ENCODE measurements at regions not wholly inside any gene's neighbourhood (a gene's known extent, or its start where the extent isn't known, plus 50 kb on each side); places are given as distances from the start of the nearest gene placed in this dataset.
"Not testable (repeated sequence)": the region's sequence is repeated elsewhere in the genome, so short reads cannot be mapped to it uniquely, and the experiment has no call there.

DNA sequence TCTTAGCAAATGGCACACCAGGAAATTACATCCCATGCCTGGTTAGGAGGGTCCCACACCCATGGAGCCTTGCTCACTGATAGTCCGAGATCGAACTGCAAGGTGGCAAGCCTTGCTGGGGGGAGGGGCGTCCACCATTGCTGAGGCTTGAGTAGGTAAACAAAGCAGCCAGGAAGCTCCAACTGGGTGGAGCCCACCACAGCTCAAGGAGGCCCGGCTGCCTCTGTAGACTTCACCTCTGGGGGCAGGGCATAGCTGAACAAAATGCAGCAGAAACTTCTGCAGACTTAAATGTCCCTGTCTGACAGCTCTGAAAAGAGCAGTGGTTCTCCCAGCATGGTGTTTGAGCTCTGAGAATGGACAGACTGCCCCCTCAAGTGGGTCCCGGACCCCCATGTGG lies 962.7 kb upstream of the INTU start:
- DNase-seq (ENCODE audit: low spot score), result not testable (repeated sequence)

- no peak for DNase-seq (ENCODE audit: low spot score)
These were observed 954.1 kb upstream of the INTU start for GRCh38 chr4:126678618-126679017.

DNA sequence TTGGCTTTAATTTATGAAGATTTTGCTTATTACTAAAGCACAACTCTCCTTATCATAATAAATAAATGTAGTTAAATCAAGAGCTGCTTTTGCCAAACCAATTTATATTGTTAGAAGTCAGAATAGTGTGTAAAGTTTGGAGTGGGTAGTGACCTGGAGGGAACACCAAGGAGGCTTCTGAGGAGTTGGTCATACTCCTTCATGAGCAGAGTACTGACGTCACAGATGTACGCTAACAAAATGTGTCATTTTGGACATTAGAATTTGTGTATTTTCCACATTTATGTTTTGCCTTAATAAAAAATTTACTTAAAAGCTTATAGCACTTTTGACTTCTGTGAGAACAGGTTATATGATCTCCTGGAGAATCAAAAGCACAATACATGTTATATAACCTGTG lies 953.5 kb upstream of the INTU start:
- DNase-seq (ENCODE audit: low spot score), result no peak

DNA sequence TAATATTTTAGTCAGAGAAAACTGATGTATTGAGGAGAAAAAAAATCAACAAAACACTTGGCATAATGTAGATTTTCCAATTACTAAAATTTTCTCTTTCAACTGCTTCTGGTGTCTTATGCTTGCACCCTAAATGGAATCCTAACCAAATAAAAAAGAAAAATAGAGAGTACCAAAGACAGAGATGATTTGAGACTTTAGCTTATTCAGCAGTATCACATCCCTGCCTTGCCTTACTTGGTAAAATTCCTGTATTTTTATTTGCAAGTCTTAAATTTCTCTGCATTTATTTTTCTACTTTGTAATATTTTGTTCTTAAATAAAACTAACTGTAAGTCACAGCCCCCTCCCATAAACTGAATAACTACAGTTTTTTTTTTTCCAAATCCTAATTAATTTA lies 950.5 kb upstream of the INTU start:
- no peak for DNase-seq (ENCODE audit: low spot score)

- no peak for DNase-seq (ENCODE audit: low spot score)
These were observed 946.3 kb upstream of the INTU start for GRCh38 chr4:126686491-126686890.

GRCh38 chr4:126687655-126688358 lies 945.0 kb upstream of the INTU start:
- DNase-seq (ENCODE audit: low spot score), result no peak

GRCh38 chr4:126691797-126692196 lies 941.0 kb upstream of the INTU start:
- DNase-seq (ENCODE audit: low spot score), result no peak

DNA sequence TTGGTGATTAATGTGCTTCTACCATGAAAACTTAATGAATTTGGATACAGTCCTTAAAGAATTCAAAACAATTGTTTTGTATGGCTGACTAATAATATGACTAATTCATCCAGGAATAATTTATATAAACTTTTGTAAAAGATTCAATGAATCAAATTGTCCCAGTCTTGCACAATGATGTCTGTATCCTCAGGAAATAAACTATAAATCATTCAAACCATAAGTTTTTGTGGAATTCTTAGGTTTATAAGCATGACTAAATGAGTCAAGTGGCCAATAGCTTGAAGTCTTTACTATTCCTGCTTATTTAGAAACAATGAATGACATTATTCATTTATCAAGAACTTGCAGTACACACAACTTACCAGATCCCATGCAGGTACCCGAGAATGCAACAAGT lies 935.0 kb upstream of the INTU start:
- no peak for DNase-seq (ENCODE audit: low spot score)

- no peak for DNase-seq (ENCODE audit: low spot score)
These were observed 934.5 kb upstream of the INTU start for GRCh38 chr4:126698224-126698623.

- no peak for DNase-seq (ENCODE audit: low spot score)
These were observed 931.0 kb upstream of the INTU start for GRCh38 chr4:126701756-126702155.

DNA sequence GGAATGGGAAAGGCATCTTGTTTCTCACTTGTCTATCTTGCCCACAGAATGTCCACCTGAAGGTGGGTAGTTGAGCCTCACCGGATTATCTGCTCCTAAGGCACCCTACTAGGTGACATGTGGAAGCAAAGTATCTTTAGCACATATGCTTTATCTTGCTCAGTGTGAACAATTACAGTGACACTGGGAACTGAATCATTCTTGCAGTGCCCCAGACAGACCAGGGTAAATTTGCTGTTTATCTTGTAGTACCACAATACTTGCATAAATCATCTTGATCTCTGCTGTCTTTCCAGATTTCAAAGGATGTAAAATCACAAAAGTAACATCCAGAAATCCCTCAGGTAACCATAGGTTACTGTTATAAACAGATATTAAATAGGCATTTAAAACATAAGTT lies 930.0 kb upstream of the INTU start:
- no peak for DNase-seq (ENCODE audit: low spot score)

- DNase-seq (ENCODE audit: low spot score), result no peak
These were observed 927.5 kb upstream of the INTU start for GRCh38 chr4:126705266-126705665.

GRCh38 chr4:126708716-126709115 lies 924.0 kb upstream of the INTU start:
- no peak for DNase-seq (ENCODE audit: low spot score)

DNA sequence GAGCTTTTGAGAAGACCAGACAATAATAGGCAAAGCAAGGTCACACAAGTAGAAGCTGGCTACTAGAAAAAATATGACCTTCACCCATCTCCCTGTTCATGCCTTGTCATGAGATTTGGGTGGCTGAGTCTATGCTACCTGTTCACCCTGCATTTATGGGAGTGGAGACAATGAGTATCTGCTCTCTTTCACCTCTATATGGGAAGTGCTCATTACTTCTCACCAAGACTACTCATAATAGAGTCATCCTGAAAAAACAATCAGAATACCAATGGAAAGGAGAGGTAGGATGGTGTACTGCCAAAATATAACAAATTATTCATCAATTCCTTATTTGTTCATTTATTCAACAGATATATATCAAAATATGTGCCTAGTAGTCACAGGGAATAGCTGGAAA lies 921.8 kb upstream of the INTU start:
- DNase-seq (ENCODE audit: low spot score), result no peak

DNA sequence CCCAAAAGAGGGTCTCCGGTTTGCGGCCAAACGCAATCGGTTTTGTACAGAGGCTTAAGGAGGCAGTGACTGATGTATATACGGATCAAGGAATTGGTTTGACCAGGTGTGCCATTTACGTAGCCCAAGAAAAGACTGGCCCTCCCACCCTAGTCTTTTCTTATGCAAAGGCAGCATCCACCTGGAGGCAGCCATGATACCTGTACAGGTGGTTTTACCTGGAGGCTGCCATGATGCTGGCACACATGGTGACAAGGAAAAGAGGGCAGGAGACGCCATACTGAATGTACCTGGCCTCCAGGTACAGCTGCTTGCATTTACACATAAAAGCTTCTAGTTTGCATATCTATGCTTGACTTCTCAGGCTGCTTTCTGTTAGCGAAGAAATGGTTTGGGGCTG lies 917.7 kb upstream of the INTU start:
- no peak for DNase-seq (ENCODE audit: low spot score)

- DNase-seq (ENCODE audit: low spot score), result no peak
These were observed 917.1 kb upstream of the INTU start for GRCh38 chr4:126715681-126716080.

GRCh38 chr4:126718136-126718535 lies 914.6 kb upstream of the INTU start:
- no peak for DNase-seq (ENCODE audit: low spot score)

- DNase-seq (ENCODE audit: low spot score), result no peak
These were observed 912.9 kb upstream of the INTU start for GRCh38 chr4:126719852-126720251.

DNA sequence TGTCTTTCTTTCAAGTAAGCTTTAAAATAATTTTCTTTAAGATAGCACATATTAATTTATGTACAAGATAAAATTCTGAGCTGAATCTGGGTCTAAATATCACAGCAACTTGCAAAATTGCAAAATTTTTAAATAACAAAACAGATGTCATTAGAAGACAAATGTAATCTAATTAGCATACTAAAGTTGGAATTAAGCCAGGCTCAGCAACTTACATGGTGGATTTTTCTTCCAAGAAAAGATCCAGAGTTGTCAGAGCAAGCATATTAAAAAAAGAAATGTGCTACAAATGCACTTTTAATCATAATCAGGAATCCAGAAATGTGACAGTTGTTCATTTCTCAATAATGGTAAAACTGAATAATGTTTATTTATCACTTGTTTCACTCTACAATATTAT lies 906.9 kb upstream of the INTU start:
- no peak for DNase-seq (ENCODE audit: low spot score)

- no peak for DNase-seq (ENCODE audit: low spot score)
These were observed 905.3 kb upstream of the INTU start for GRCh38 chr4:126727461-126727860.

- no peak for DNase-seq (ENCODE audit: low spot score)
These were observed 901.7 kb upstream of the INTU start for GRCh38 chr4:126731062-126731461.

GRCh38 chr4:126733301-126733700 lies 899.5 kb upstream of the INTU start:
- no peak for DNase-seq (ENCODE audit: low spot score)

DNA sequence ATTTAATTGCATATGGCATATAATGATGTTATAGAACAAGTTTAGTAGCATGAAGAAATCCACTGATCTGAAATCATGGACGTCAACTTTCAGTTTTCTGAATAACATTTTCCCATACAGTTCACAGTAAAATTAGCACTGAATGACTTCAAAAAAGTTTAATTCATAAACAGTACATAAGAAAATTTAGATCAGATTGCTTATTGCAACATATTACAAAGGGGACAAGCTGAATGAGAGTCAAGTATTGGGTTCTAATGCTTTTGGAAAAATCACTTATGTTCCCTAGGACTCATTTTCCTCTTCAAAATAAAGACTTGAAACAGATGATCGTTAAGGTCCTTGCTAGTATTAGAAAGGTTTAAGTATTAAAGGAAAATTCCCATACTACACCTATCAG lies 898.3 kb upstream of the INTU start:
- no peak for DNase-seq (ENCODE audit: low spot score)

Data from ureter (tissue), 1 donor.